Activated naive CD8-positive, alpha-beta T cell treated with anti-CD3 and anti-CD28 coated beads for 36 hours (primary cell): ENCODE measurements at regions not wholly inside any gene's neighbourhood (a gene's known extent, or its start where the extent isn't known, plus 50 kb on each side); places are given as distances from the start of the nearest gene placed in this dataset.

Experiments used
- DNase-seq: peaks from one replicate; pipeline ENCODE4 v3.0.0; 2021
- H3K27ac Mint-ChIP-seq: one replicate; pipeline ENCODE4 v1.8.0; 2022; ENCODE audit warnings: mild to moderate bottlenecking, moderate library complexity, mixed read lengths
- H3K27me3 Mint-ChIP-seq: one replicate; pipeline ENCODE4 v1.8.0; 2022; ENCODE audit warnings: mild to moderate bottlenecking, mixed read lengths
- H3K36me3 Mint-ChIP-seq: one replicate; pipeline ENCODE4 v1.8.0; 2021; ENCODE audit warnings: mild to moderate bottlenecking, mixed read lengths
- H3K4me1 Mint-ChIP-seq: one replicate; pipeline ENCODE4 v1.8.0; 2021; ENCODE audit warnings: mixed read lengths
- H3K4me3 Mint-ChIP-seq: one replicate; pipeline ENCODE4 v1.8.0; 2022; ENCODE audit warnings: mild to moderate bottlenecking, moderate library complexity, mixed read lengths
- H3K9me3 Mint-ChIP-seq: one replicate; pipeline ENCODE4 v1.8.0; 2022; ENCODE audit warnings: mixed read lengths

DNA sequence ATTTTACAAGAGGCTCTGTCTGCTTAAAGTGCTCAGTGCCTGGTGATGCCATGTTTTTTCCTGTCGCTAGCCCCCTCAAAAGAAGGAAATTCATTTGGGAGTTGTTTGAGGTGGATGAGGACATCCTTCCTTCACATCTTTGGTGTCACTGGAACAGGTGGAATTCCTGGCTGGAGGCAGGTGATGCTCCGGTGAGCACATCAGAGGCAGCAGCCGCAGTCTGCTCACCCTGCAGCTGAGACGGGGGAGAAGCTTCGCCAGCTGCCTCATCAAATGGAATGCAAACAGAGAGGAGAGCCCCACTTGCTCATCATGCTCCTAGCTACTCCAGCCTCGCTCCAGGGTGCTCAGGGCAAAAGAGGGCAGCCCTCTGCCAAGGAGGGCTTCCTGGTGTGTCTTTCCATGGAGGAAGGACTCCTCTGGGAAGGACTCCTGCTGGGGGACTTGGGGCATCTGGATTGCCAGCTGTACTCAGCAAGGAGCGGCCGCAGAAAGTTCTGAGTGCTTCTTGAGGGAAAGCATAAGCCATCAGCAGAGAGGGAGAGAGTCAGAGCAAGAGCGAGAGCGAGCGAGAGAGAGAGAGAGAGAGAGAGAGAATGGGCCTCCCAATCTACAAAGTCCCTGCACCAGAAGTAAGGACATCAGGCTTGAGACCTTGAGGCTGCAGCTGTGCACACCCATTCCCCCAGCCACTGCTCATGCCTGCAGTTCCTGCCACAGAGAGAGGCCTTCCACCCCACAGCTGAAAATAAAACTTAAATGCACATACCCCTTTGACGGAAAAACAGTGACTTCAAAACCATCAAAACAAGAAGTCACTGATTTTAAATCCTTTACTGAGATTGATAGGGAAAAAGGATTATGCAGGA, 74.3 kb upstream of the UBL3 start:
- no peaks in the 10 kb centered on the region for H3K9me3 Mint-ChIP-seq
- H3K27me3 Mint-ChIP-seq = no peaks in the 10 kb centered on the region
- H3K27ac Mint-ChIP-seq = no peak overlapping the region
- no peaks in the 10 kb centered on the region for H3K36me3 Mint-ChIP-seq
- DNase-seq = no peak
- H3K4me1 Mint-ChIP-seq = peaks cover 2% of the 10 kb centered on the region
- H3K4me3 Mint-ChIP-seq = no peak overlapping the region

DNA sequence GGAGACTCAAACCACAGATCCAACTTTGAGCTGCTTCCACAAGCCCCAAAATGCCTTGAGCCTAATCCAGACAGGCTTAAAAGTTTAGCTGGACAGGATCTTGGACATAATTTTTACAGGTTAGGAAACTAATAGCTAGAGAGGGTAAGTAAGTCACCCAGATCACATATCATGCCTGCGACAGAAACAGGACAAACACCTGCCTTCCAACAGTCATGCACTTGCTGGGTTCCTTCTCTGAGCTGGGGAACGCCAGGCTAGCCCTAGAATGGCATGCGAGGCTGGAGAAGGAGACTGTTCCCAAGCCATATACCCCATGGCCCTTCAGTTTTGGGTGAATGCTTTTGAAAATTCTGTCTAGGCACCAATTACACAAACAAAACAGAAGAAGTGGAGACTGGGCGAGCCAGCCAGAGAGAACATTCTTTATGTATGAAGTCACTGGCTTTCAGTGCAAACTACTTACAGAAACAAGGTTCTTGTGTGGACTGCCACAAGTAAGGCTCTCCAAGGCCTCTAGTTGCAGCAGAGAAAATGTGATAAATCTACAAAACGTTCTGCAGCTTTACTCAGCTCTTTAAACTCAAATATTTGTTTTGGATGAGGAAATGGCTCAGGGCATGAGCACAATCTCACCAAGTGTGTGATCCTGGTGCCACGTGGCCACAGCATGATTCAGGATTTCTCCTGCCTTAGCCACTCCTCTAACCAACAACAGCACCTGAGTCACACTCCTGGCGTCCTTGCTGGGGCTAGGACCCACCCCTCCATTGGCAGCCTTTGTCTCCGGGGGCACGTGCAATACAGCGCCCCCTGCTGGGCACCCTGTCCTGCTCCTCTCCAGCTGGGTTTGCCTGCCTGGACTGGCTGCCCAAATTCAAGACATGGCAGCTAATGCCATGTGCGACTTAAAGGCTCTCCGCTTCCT, 73.4 kb upstream of the UBL3 start:
- Mint-ChIP-seq H3K36me3 (no peaks in the 10 kb centered on the region), H3K4me1 (peaks cover 2% of the 10 kb centered on the region), H3K27me3 (no peaks in the 10 kb centered on the region), H3K4me3 (no peak overlapping the region), H3K27ac (no peak overlapping the region), H3K9me3 (no peaks in the 10 kb centered on the region)
- peak; percentile 59 for DNase-seq

DNA sequence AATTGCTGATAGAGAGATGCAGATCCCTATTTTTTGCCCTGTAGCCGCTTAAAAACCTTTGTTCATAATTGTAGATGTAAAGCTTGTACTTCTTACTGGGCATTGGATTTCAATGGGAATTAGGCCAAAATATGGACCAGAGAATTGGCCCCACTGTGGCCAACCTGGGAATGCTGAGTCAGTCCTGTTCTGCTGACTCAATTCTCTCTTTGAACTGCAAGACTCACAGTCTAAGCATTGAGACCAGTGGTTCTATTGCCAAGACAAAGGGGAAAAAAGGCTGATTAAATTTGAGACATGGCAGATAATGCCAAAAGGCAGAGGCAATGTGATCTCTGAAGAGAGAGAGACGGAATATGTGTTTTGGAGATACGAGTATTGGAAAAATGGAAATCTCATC, 72.5 kb upstream of the UBL3 start:
- no peak overlapping the region for H3K4me3 Mint-ChIP-seq
- no peaks in the 10 kb centered on the region for H3K9me3 Mint-ChIP-seq
- H3K27ac Mint-ChIP-seq = no peak overlapping the region
- no peaks in the 10 kb centered on the region for H3K27me3 Mint-ChIP-seq
- peaks cover 2% of the 10 kb centered on the region for H3K4me1 Mint-ChIP-seq
- no peak for DNase-seq
- H3K36me3 Mint-ChIP-seq = no peaks in the 10 kb centered on the region

DNA sequence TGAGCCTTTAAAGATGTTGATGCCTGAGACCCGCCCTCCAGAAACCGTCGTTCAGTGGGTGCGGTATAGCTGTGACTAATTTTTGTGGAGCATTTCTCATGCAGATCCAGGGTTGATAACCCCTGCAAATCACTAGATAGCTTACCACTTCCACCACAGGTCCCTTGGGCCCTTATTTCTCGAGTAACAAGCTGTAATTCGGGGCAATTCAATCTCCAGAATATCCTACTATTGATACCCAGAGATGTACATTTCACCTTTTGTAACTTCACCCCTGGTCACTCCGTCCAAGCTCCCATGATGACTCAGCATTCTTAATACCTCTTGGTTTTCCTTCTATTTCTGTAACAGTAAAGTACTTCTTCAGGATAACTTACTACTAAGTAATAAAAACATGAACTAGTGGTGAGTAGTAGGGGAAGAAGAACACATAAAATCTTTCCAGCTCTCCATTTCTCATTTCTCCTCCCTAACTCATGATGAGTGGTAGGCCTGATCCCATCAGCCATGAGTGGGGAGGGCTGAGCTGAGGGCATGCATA, 71.9 kb upstream of the UBL3 start:
- no peak overlapping the region for H3K27ac Mint-ChIP-seq
- H3K27me3 Mint-ChIP-seq = no peaks in the 10 kb centered on the region
- no peaks in the 10 kb centered on the region for H3K9me3 Mint-ChIP-seq
- no peak overlapping the region for H3K4me3 Mint-ChIP-seq
- no peaks in the 10 kb centered on the region for H3K36me3 Mint-ChIP-seq
- peaks cover 2% of the 10 kb centered on the region for H3K4me1 Mint-ChIP-seq
- no peak for DNase-seq

DNA sequence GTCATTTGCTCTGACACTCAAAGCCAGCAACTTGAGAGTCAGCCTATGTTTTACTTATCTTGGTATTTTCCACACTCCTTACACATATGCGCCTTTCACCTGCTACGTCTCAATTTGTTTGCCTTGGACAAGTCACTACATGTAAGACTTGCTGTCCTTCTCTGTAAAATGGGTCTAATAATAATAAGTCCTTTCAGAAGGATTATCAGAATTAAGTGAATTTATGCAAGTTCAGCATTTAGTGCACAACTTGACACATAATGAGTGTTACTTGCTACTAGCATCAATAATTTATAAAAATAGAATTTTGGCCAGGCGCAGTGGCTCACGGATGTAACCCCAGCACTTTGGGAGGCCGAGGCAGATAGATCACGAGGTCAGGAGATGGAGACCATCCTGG, 71.1 kb upstream of the UBL3 start:
- Mint-ChIP-seq H3K27me3 (no peaks in the 10 kb centered on the region), H3K36me3 (no peaks in the 10 kb centered on the region), H3K9me3 (no peaks in the 10 kb centered on the region), H3K27ac (no peak overlapping the region), H3K4me3 (no peak overlapping the region), H3K4me1 (peaks cover 2% of the 10 kb centered on the region)
- DNase-seq = no peak

DNA sequence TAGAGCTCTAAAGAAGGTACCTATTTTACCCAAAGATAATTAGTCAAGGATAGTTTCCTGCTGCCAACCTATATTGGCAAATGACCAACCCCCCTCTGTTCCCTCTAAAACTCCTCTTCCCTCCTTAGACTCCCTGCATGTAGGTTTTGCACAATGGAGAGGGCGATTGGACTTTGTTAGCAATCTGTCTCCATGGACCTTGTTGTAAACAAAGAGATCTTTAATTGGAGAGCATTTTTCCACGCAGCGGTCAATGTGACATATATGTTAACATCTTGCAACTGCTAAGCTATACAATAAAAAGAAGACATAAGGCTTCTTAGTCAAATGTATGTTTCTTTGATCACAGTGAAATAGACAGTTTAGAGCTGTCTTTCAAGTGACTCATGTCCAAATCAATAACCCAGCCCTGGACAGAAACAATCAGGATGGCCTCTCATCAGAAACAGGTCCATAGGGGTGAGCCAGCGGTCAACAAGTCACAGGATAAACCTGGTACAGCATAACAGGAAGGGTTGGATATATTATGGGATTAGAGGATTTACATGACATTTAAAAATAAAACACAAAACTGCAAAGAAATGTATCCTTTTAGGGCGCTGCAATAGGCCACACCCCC, 69.7 kb upstream of the UBL3 start:
- H3K36me3 Mint-ChIP-seq = no peaks in the 10 kb centered on the region
- no peak overlapping the region for H3K27ac Mint-ChIP-seq
- no peak for DNase-seq
- no peaks in the 10 kb centered on the region for H3K4me1 Mint-ChIP-seq
- no peaks in the 10 kb centered on the region for H3K27me3 Mint-ChIP-seq
- no peaks in the 10 kb centered on the region for H3K9me3 Mint-ChIP-seq
- H3K4me3 Mint-ChIP-seq = no peak overlapping the region

DNA sequence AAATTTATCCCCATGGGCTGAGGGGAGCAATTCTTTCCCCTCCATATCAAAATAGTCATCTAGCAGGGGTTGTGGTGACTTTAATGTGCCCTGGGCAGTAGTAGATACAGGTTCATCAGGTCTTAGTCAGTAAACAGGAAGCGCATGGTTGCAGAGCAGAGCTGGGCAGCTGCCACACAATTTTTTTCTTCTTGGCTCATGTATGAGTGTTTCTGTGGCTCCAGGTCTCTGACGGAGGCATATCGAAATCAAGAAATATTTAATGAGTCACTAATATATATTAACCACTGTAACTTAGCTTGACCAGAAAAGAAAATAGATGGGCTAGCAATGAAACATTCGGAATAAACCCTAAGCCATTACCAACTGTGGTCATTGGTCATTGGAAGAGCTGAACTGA, 68.4 kb upstream of the UBL3 start:
- H3K4me1 Mint-ChIP-seq = no peaks in the 10 kb centered on the region
- H3K4me3 Mint-ChIP-seq = no peak overlapping the region
- no peak overlapping the region for H3K27ac Mint-ChIP-seq
- H3K9me3 Mint-ChIP-seq = no peaks in the 10 kb centered on the region
- H3K36me3 Mint-ChIP-seq = no peaks in the 10 kb centered on the region
- H3K27me3 Mint-ChIP-seq = no peaks in the 10 kb centered on the region
- DNase-seq = no peak

DNA sequence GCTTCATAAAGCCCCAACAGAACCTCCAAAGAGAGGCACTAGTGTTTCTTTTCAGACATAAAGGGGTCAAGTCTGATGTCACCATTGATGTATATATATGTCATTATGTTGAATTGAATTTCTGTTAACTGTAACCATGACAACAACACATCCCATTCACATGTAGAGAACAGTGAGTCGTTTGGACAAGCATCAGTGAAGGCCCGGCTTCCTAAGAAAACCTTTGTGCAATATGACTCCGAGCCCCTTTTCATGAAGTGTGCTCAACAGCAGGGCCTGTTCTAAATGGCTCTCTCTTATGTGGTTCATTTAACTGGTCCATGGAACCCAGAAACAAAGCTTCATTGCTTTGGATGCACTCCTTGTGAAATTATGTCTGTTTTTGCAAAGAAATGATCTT, 67.2 kb upstream of the UBL3 start:
- no peaks in the 10 kb centered on the region for H3K4me1 Mint-ChIP-seq
- no peak overlapping the region for H3K27ac Mint-ChIP-seq
- no peak overlapping the region for H3K4me3 Mint-ChIP-seq
- H3K9me3 Mint-ChIP-seq = no peaks in the 10 kb centered on the region
- DNase-seq = no peak
- H3K36me3 Mint-ChIP-seq = no peaks in the 10 kb centered on the region
- H3K27me3 Mint-ChIP-seq = no peaks in the 10 kb centered on the region

DNA sequence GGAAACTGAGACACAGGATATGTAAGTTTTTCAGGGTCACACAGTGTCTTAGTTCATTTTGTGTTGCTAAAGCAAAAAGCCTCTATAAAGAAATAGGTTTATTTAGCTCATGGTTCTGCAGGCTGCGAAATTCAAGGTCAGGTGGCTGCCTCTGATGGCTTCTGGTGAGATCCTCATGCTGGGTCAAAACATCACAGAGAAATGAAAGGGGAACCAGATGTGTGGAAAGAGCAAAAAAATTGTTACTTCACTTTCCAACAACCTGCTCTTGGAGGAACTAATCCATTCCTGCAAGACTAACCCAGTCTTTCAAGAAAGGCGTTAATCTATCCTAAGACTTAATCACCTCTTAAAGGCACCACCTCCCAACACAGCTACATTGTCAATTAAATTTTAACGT, 64.2 kb upstream of the UBL3 start:
- DNase-seq = no peak
- H3K9me3 Mint-ChIP-seq = no peaks in the 10 kb centered on the region
- H3K4me1 Mint-ChIP-seq = no peaks in the 10 kb centered on the region
- no peaks in the 10 kb centered on the region for H3K27me3 Mint-ChIP-seq
- no peak overlapping the region for H3K4me3 Mint-ChIP-seq
- no peaks in the 10 kb centered on the region for H3K36me3 Mint-ChIP-seq
- H3K27ac Mint-ChIP-seq = no peak overlapping the region

DNA sequence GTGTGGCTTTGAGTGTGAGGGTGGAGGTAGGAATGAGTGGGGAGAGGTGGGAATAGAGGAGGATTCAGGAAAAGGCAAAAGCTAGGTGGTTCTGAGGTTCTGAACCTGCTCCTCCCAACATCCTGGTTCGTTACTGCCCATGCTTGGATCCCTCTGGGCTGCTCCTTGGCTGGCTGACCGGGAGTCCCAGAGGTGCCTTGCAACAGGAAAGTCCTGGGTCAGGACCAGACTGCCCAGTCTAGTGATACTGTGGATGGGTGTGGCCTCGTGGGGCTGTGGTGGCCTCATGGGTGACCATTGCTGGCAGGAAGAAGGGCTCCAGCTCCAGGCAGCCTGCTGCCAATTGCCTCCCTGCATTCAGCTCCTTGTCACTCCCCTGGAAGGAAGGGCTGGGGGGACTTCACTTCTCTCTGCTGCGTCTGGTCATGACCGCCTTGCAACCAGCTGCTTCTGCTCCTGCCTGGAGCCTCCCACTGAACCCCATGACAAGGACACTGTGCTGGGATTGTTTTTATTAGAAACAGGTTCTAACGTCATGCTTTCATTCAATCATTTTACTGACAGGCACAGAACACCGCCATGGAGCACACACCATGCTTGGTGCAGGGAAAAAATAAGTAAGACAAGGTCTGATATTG, 61.5 kb upstream of the UBL3 start:
- Mint-ChIP-seq H3K4me1 (peaks cover 7% of the 10 kb centered on the region), H3K9me3 (no peaks in the 10 kb centered on the region), H3K36me3 (no peaks in the 10 kb centered on the region), H3K4me3 (no peak overlapping the region), H3K27me3 (no peaks in the 10 kb centered on the region), H3K27ac (no peak overlapping the region)
- DNase-seq = no peak

DNA sequence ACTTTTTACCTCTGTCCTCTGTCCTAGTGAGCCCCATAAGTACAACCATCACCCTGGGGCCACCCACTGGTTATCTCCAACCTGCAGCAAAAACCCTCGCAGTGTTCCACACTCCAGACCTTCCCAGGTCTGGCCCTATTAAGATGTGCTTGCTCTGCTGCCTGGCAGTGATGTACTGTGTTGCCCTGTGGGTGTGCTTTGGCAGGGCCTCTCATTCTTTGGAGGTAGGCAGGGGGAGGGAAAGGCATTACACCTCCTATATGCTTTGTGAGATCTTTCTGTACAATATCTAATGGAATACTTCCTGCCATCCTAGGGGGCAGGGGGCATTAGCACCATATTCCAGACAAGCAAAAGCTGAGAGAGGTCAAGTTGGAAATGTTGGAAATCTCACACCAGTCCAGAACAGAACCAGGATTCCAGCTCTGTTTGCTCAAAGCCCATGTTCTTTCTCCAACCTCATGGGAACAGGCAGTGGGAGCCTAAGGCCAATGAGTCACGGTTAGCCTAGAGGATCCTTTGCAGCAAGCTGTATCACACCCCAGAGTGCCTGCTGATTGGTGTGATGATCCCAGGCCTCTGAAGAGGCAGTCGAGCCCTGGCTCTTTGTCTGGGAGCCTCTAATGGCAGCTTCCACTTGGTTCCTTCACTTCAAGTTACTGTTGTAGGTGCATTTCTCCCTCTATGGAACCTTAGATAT, 59.7 kb upstream of the UBL3 start:
- H3K27ac Mint-ChIP-seq = no peak overlapping the region
- no peaks in the 10 kb centered on the region for H3K9me3 Mint-ChIP-seq

DNA sequence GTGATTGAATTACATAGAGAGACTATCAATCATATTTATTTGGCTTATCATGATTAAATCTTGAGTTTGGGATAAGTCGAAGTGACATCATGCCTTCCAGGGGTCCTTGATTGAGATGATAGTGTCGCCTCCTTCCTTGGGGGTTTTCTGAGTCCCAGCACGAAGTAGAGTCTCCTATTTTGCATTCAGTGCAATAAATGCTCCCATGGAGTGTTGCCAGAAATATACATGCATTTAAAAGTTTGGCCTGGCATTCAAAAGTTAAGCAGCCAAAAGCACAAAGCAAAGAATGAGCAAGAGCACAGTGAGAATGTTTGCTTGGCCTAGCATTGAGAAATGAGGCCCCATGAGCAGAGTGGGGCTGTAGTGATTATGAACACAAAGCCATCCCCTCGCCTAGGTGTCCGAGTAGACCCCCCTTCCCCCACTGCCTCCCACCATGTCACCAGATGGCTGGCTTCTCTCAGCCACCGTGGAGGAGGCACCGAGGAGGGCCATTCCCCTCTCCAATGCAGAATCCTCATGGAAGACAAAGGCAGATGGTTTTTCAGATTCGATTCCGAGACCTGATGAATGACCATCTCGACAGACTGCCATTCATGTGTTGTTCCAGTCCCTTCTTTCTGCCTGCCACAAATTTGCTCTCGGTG, 58.8 kb upstream of the UBL3 start:
- no peaks in the 10 kb centered on the region for H3K36me3 Mint-ChIP-seq
- H3K4me3 Mint-ChIP-seq = no peak overlapping the region
- peaks cover 8% of the 10 kb centered on the region for H3K4me1 Mint-ChIP-seq
- DNase-seq = no peak
- H3K9me3 Mint-ChIP-seq = no peaks in the 10 kb centered on the region
- no peak overlapping the region for H3K27ac Mint-ChIP-seq
- no peaks in the 10 kb centered on the region for H3K27me3 Mint-ChIP-seq

More for the DNA sequence above, 59.7 kb upstream of the UBL3 start:
- no peak overlapping the region for H3K4me3 Mint-ChIP-seq
- no peak for DNase-seq
- H3K36me3 Mint-ChIP-seq = no peaks in the 10 kb centered on the region
- H3K27me3 Mint-ChIP-seq = no peaks in the 10 kb centered on the region
- H3K4me1 Mint-ChIP-seq = peaks cover 8% of the 10 kb centered on the region

DNA sequence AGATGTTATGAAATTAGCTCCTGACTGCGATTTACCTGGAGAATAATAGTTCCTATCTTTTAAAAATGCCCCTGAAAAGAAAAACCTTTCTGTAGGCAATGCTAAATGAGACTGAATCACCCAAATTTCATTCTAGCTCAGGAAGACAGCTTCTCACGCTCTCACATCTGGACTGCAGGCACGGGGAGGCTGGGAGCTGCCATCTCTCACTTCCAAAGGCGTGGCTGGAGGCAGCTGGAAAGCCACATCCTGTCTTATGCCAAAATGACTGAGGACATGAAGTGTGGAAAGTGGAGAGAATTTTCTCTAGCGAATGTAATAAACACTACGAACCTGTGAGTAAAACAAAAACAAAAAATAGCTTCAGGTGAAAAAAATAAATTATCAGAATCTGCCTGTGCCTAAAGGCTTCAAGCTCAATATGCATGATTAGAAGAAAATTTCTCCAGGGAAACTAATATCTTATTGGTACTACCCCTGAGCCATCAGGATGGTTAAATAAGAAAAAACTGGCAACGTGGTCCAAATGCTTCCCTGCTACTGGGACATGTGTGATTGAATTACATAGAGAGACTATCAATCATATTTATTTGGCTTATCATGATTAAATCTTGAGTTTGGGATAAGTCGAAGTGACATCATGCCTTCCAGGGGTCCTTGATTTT, 58.1 kb upstream of the UBL3 start:
- no peak overlapping the region for H3K4me3 Mint-ChIP-seq
- peaks cover 8% of the 10 kb centered on the region for H3K4me1 Mint-ChIP-seq
- H3K27ac Mint-ChIP-seq = no peak overlapping the region
- H3K36me3 Mint-ChIP-seq = no peaks in the 10 kb centered on the region
- no peak for DNase-seq
- no peaks in the 10 kb centered on the region for H3K27me3 Mint-ChIP-seq
- H3K9me3 Mint-ChIP-seq = no peaks in the 10 kb centered on the region
